Stromal cell of bone marrow (primary cell): ENCODE measurements at regions not wholly inside any gene's neighbourhood (a gene's known extent, or its start where the extent isn't known, plus 50 kb on each side); places are given as distances from the start of the nearest gene placed in this dataset.
"Not testable (repeated sequence)": the region's sequence is repeated elsewhere in the genome, so short reads cannot be mapped to it uniquely, and the experiment has no call there.

Source experiments
- DNase-seq: peaks from one replicate; pipeline ENCODE4 v3.0.0-alpha.2; 2012; ENCODE audit warnings: low read depth

- no peak for DNase-seq
Measured at GRCh38 chr10:124164264-124164663, 70.9 kb upstream of the CHST15 start.

GRCh38 chr10:124162774-124163354 lies 69.5 kb upstream of the CHST15 start:
- DNase-seq = no peak

GRCh38 chr10:124162136-124162535 lies 68.7 kb upstream of the CHST15 start:
- DNase-seq = no peak

GRCh38 chr10:124161601-124162000 lies 68.2 kb upstream of the CHST15 start:
- DNase-seq = no peak

- DNase-seq = no peak
Measured at GRCh38 chr10:124160943-124161582, 67.7 kb upstream of the CHST15 start.

GRCh38 chr10:124160176-124160575 lies 66.8 kb upstream of the CHST15 start:
- no peak for DNase-seq

GRCh38 chr10:124159153-124159552 lies 65.8 kb upstream of the CHST15 start:
- no peak for DNase-seq

- no peak for DNase-seq
Measured at GRCh38 chr10:124158592-124158991, 65.2 kb upstream of the CHST15 start.

- DNase-seq = no peak
Measured at GRCh38 chr10:124157271-124157681, 63.9 kb upstream of the CHST15 start.

- DNase-seq = no peak
Measured at GRCh38 chr10:124156524-124157260, 63.3 kb upstream of the CHST15 start.

- DNase-seq = no peak
Measured at GRCh38 chr10:124155781-124156435, 62.5 kb upstream of the CHST15 start.

- DNase-seq = no peak
Measured at GRCh38 chr10:124153023-124153826, 59.8 kb upstream of the CHST15 start.

GRCh38 chr10:124152139-124153022 lies 59.0 kb upstream of the CHST15 start:
- DNase-seq = peak; percentile 73

GRCh38 chr10:124151466-124152095 lies 58.2 kb upstream of the CHST15 start:
- DNase-seq = no peak

- no peak for DNase-seq
Measured at GRCh38 chr10:124150807-124151417, 57.5 kb upstream of the CHST15 start.

- DNase-seq = no peak
Measured at GRCh38 chr10:124150189-124150806, 56.9 kb upstream of the CHST15 start.

- DNase-seq = no peak
Measured at GRCh38 chr10:124149189-124150042, 56.0 kb upstream of the CHST15 start.

- DNase-seq = not testable (repeated sequence)
Measured at GRCh38 chr10:124148509-124149188, 55.3 kb upstream of the CHST15 start.
